HUES48 (cell line): ENCODE measurements at regions not wholly inside any gene's neighbourhood (a gene's known extent, or its start where the extent isn't known, plus 50 kb on each side); places are given as distances from the start of the nearest gene placed in this dataset.

Experiments
- H3K27ac ChIP-seq: one replicate; pipeline ENCODE4 v1.7.0; 2013; ENCODE audit warnings: low read depth, low read length, inconsistent platforms
- H3K27me3 ChIP-seq: 2 replicates; pipeline ENCODE4 v1.6.1; 2013; ENCODE audit warnings: mild to moderate bottlenecking, low read length; ENCODE audit not compliant: control insufficient read depth, insufficient read depth
- H3K36me3 ChIP-seq: 2 replicates; pipeline ENCODE4 v1.6.1; 2013; ENCODE audit warnings: low read length; ENCODE audit not compliant: control insufficient read depth, insufficient read depth
- H3K4me1 ChIP-seq: 2 replicates; pipeline ENCODE4 v1.6.1; 2013; ENCODE audit warnings: mild to moderate bottlenecking, low read length; ENCODE audit not compliant: control insufficient read depth, insufficient read depth
- H3K4me3 ChIP-seq: 2 replicates; pipeline ENCODE4 v1.5.1; 2013; ENCODE audit warnings: mild to moderate bottlenecking, low read depth, low read length
- H3K9ac ChIP-seq: 2 replicates; pipeline ENCODE4 v1.6.1; 2013; ENCODE audit warnings: mild to moderate bottlenecking, low read depth, low read length, moderate library complexity
- H3K9me3 ChIP-seq: 2 replicates; pipeline ENCODE4 v1.6.1; 2013; ENCODE audit warnings: low read length; ENCODE audit not compliant: control insufficient read depth, insufficient read depth

- H3K36me3 ChIP-seq: no peaks in the 10 kb centered on the region
- 0 out of 2 replicates have a peak, but pooled peaks cover 4% of the 10 kb centered on the region for H3K9me3 ChIP-seq
- no peak overlapping the region for H3K27ac ChIP-seq
- no peak overlapping the region for H3K9ac ChIP-seq
- H3K4me3 ChIP-seq: no peak overlapping the region
- H3K4me1 ChIP-seq: no peaks in the 10 kb centered on the region
- no peaks in the 10 kb centered on the region for H3K27me3 ChIP-seq
Measured at GRCh38 chr3:94686208-94686607, 623.3 kb downstream of the NSUN3 start.

- Histone ChIP-seq H3K9ac (no peak overlapping the region), H3K4me1 (no peaks in the 10 kb centered on the region), H3K27ac (no peak overlapping the region), H3K27me3 (no peaks in the 10 kb centered on the region), H3K9me3 (no peaks in the 10 kb centered on the region), H3K36me3 (no peaks in the 10 kb centered on the region), H3K4me3 (no peak overlapping the region)
Measured at GRCh38 chr3:94693997-94694640, 631.3 kb downstream of the NSUN3 start.

GRCh38 chr3:94694894-94695293 is 632.0 kb downstream of the NSUN3 start:
- H3K9ac ChIP-seq: no peak overlapping the region
- H3K27me3 ChIP-seq: no peaks in the 10 kb centered on the region
- no peaks in the 10 kb centered on the region for H3K36me3 ChIP-seq
- no peaks in the 10 kb centered on the region for H3K4me1 ChIP-seq
- no peak overlapping the region for H3K27ac ChIP-seq
- H3K4me3 ChIP-seq: no peak overlapping the region
- H3K9me3 ChIP-seq: no peaks in the 10 kb centered on the region

- no peaks in the 10 kb centered on the region for H3K4me1 ChIP-seq
- H3K9ac ChIP-seq: no peak overlapping the region
- H3K36me3 ChIP-seq: no peaks in the 10 kb centered on the region
Measured at GRCh38 chr3:94704467-94704866, 641.6 kb downstream of the NSUN3 start.

GRCh38 chr3:94709249-94709902 is 646.5 kb downstream of the NSUN3 start:
- Histone ChIP-seq H3K27ac (no peak overlapping the region), H3K9ac (no peak overlapping the region)

More at GRCh38 chr3:94704467-94704866, 641.6 kb downstream of the NSUN3 start:
- Histone ChIP-seq H3K27me3 (no peaks in the 10 kb centered on the region), H3K9me3 (no peaks in the 10 kb centered on the region), H3K27ac (no peak overlapping the region), H3K4me3 (no peak overlapping the region)

GRCh38 chr3:94714194-94714593 is 651.3 kb downstream of the NSUN3 start:
- H3K9ac ChIP-seq: no peak overlapping the region
- H3K4me3 ChIP-seq: no peak overlapping the region
- H3K27ac ChIP-seq: no peak overlapping the region
- no peaks in the 10 kb centered on the region for H3K9me3 ChIP-seq
- no peaks in the 10 kb centered on the region for H3K36me3 ChIP-seq
- H3K27me3 ChIP-seq: no peaks in the 10 kb centered on the region
- no peaks in the 10 kb centered on the region for H3K4me1 ChIP-seq

More at GRCh38 chr3:94709249-94709902, 646.5 kb downstream of the NSUN3 start:
- H3K9me3 ChIP-seq: no peaks in the 10 kb centered on the region
- no peaks in the 10 kb centered on the region for H3K36me3 ChIP-seq
- H3K4me1 ChIP-seq: no peaks in the 10 kb centered on the region
- H3K4me3 ChIP-seq: no peak overlapping the region
- no peaks in the 10 kb centered on the region for H3K27me3 ChIP-seq

- Histone ChIP-seq H3K36me3 (no peaks in the 10 kb centered on the region), H3K9me3 (no peaks in the 10 kb centered on the region), H3K27ac (no peak overlapping the region), H3K4me3 (no peak overlapping the region), H3K27me3 (no peaks in the 10 kb centered on the region), H3K4me1 (no peaks in the 10 kb centered on the region), H3K9ac (no peak overlapping the region)
Measured at GRCh38 chr3:94716326-94717018, 653.6 kb downstream of the NSUN3 start.

- no peaks in the 10 kb centered on the region for H3K36me3 ChIP-seq
- H3K27me3 ChIP-seq: no peaks in the 10 kb centered on the region
- H3K4me1 ChIP-seq: no peaks in the 10 kb centered on the region
- H3K4me3 ChIP-seq: no peak overlapping the region
- no peak overlapping the region for H3K27ac ChIP-seq
- no peaks in the 10 kb centered on the region for H3K9me3 ChIP-seq
- no peak overlapping the region for H3K9ac ChIP-seq
Measured at GRCh38 chr3:94734206-94734605, 671.3 kb downstream of the NSUN3 start.

- Histone ChIP-seq H3K4me3 (no peak overlapping the region), H3K36me3 (no peaks in the 10 kb centered on the region), H3K9ac (no peak overlapping the region), H3K27me3 (no peaks in the 10 kb centered on the region), H3K4me1 (no peaks in the 10 kb centered on the region), H3K27ac (no peak overlapping the region), H3K9me3 (no peaks in the 10 kb centered on the region)
Measured at GRCh38 chr3:94735354-94735753, 672.5 kb downstream of the NSUN3 start.

GRCh38 chr3:94737116-94737515 is 674.3 kb downstream of the NSUN3 start:
- Histone ChIP-seq H3K27ac (no peak overlapping the region), H3K27me3 (no peaks in the 10 kb centered on the region), H3K9ac (no peak overlapping the region), H3K4me3 (no peak overlapping the region), H3K9me3 (no peaks in the 10 kb centered on the region), H3K4me1 (no peaks in the 10 kb centered on the region), H3K36me3 (no peaks in the 10 kb centered on the region)

- Histone ChIP-seq H3K9me3 (peaks cover 4% of the 10 kb centered on the region; the same call in 1 of the 2 replicates), H3K9ac (no peak overlapping the region), H3K36me3 (no peaks in the 10 kb centered on the region), H3K4me1 (no peaks in the 10 kb centered on the region), H3K27me3 (no peaks in the 10 kb centered on the region), H3K4me3 (no peak overlapping the region), H3K27ac (no peak overlapping the region)
Measured at GRCh38 chr3:94739420-94739819, 676.6 kb downstream of the NSUN3 start.
